ENCODE measurements at regions not wholly inside any gene's neighbourhood (a gene's known extent, or its start where the extent isn't known, plus 50 kb on each side); places are given as distances from the start of the nearest gene placed in this dataset.

DNA sequence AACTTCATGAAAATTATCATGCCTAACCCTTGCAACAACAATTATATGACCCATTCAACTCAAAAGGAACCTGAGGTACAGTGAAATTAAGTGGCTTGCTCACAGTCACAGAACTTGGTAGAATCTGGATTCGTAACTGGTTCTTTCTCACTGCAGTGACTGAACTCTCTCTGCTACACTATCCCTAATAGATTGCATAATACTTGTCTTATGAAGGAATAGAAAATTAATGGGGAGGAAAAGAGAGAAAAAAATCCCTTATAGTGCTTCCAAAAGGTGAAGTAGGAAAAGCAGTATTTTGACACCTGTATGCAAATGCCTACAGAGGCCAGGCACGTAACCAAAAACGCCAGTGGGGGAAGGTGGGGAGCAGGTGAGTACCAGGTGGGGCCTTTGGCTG is 186.6 kb downstream of the LY86 start:
- H3K23me2 ChIP-seq (ENCODE audit: insufficient read length, low read depth, low read length, poor library complexity, severe bottlenecking), result no peaks in the 10 kb centered on the region
- H2BK120ac ChIP-seq (ENCODE audit: low read depth, low read length, poor library complexity, severe bottlenecking), result no peak overlapping the region
- Mint-ChIP-seq H3K36me3 (ENCODE audit: insufficient read depth in 1 of 3, low read depth in 3 of 3) (peaks cover 0 to 6% (median 0%) of the 10 kb centered on the region in 3 experiments; a peak in 1 of 7 replicates), H3K4me3 (no peak overlapping the region), H3K27me3 (ENCODE audit: low read depth) (peaks cover 2% of the 10 kb centered on the region), H3K4me1 (peaks cover 15 to 16% of the 10 kb centered on the region in 2 experiments), H3K9me3 (peaks cover 2 to 7% of the 10 kb centered on the region in 2 experiments; a peak in 3 of 5 replicates), H3K27ac (no peak overlapping the region)
- H3K9ac ChIP-seq (ENCODE audit: extremely low read depth, insufficient read length, low read length), result no peak overlapping the region
- no peak overlapping the region for H3K56ac ChIP-seq (ENCODE audit: insufficient read length, low read depth, low read length)
- H2BK12ac ChIP-seq (ENCODE audit: insufficient read length, low read depth, low read length), result no peak overlapping the region
- H3K4ac ChIP-seq (ENCODE audit: low read depth, low read length), result no peak overlapping the region
- H3T11ph ChIP-seq (ENCODE audit: low read length), result no peak overlapping the region
- H3K14ac ChIP-seq (ENCODE audit: insufficient read depth, low read length), result no peak overlapping the region
- H3K79me1 ChIP-seq (ENCODE audit: insufficient read depth, low read depth, low read length, poor library complexity, severe bottlenecking), result no peaks in the 10 kb centered on the region
- no CpG with 5 or more reads among the region's 3 CpGs for WGBS (ENCODE audit: extremely low coverage, insufficient read length, low lambda C conversion rate)
- TF ChIP-seq, protein P1, sequence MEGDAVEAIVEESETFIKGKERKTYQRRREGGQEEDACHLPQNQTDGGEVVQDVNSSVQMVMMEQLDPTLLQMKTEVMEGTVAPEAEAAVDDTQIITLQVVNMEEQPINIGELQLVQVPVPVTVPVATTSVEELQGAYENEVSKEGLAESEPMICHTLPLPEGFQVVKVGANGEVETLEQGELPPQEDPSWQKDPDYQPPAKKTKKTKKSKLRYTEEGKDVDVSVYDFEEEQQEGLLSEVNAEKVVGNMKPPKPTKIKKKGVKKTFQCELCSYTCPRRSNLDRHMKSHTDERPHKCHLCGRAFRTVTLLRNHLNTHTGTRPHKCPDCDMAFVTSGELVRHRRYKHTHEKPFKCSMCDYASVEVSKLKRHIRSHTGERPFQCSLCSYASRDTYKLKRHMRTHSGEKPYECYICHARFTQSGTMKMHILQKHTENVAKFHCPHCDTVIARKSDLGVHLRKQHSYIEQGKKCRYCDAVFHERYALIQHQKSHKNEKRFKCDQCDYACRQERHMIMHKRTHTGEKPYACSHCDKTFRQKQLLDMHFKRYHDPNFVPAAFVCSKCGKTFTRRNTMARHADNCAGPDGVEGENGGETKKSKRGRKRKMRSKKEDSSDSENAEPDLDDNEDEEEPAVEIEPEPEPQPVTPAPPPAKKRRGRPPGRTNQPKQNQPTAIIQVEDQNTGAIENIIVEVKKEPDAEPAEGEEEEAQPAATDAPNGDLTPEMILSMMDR (conservative IDR thresholded peaks at IDR 0.05), result no peak
- H4K5ac ChIP-seq (ENCODE audit: insufficient read length, low read depth, low read length), result no peak overlapping the region
- no peak overlapping the region for H4K8ac ChIP-seq (replicated peaks; ENCODE audit: insufficient read length, low read depth, low read length)
- H4K91ac ChIP-seq (ENCODE audit: insufficient read length, low read depth, low read length), result no peak overlapping the region
- no peak overlapping the region for H3K27ac ChIP-seq (ENCODE audit: insufficient read length, low read depth, low read length)
- no peak overlapping the region for H2AFZ ChIP-seq (ENCODE audit: low read length)
- no peak overlapping the region for H3K23ac ChIP-seq (ENCODE audit: insufficient read length, low read depth, low read length)
- no peak overlapping the region for H2BK20ac ChIP-seq (ENCODE audit: low read depth, low read length, poor library complexity, severe bottlenecking)
- H4K20me1 ChIP-seq (ENCODE audit: control insufficient read depth, insufficient read depth, insufficient read length), result no peaks in the 10 kb centered on the region
- no peak for DNase-seq
- no peaks in the 10 kb centered on the region for H3K4me1 ChIP-seq (ENCODE audit: insufficient read depth, low read length)
- no peak overlapping the region for H2AK5ac ChIP-seq (ENCODE audit: insufficient read length, low read length)
- no peak overlapping the region for H2BK5ac ChIP-seq (ENCODE audit: insufficient read length, low read length)
- H3K27me3 ChIP-seq (ENCODE audit: insufficient read depth, low read length), result no peaks in the 10 kb centered on the region
- no peaks in the 10 kb centered on the region for H3K79me2 ChIP-seq (ENCODE audit: insufficient read depth, low read length)
- no peak overlapping the region for H3K18ac ChIP-seq (ENCODE audit: insufficient read length, low read depth, low read length)
- no peak overlapping the region for H3K4me2 ChIP-seq (ENCODE audit: insufficient read depth, insufficient read length, low read length)
- no peaks in the 10 kb centered on the region for H3K9me3 ChIP-seq (ENCODE audit: control insufficient read depth, low read depth, low read length)
- no peak overlapping the region for H2BK15ac ChIP-seq (ENCODE audit: low read depth, low read length)
